H1 (cell line): ENCODE measurements at regions not wholly inside any gene's neighbourhood (a gene's known extent, or its start where the extent isn't known, plus 50 kb on each side); places are given as distances from the start of the nearest gene placed in this dataset.

Source experiments
- CTCF ChIA-PET: fragments of 300-600 bp; sonication (Branson Sonifier 250); formaldehyde crosslinking; loops from one replicate; lab custom pipeline; 2021; ENCODE audit not compliant: partially characterized antibody; lab: Charles Lee
- POLR2A ChIA-PET: fragments of 300-600 bp; sonication (Branson Sonifier 250); formaldehyde crosslinking; loops from one replicate; lab custom pipeline; 2021; ENCODE audit warnings: inconsistent platforms; ENCODE audit not compliant: partially characterized antibody; lab: Charles Lee
- DNase-seq, 2 experiments: peaks; one replicate each; pipeline versions ENCODE4 v3.0.0 to v3.0.0-alpha.2; 2010 to 2022; ENCODE audit warnings: low spot score in 2 of 2, low read depth in 1 of 2, mixed read lengths in 1 of 2
- FAIRE-seq: peaks from 2 replicates; lab custom pipeline; 2011; peaks lifted over from hg19 to GRCh38; lab: Jason Lieb, UNC
- H2AFZ ChIP-seq: 2 replicates; pipeline ENCODE4 v1.8.1; 2012; ENCODE audit warnings: low read length, inconsistent platforms
- H2AK5ac ChIP-seq: 2 replicates; pipeline ENCODE4 v1.6.1; 2013; ENCODE audit warnings: low read depth, low read length
- H2BK120ac ChIP-seq: replicated peaks from 2 replicates; pipeline ENCODE3; 2013; ENCODE audit warnings: low read depth, low read length, inconsistent platforms
- H2BK12ac ChIP-seq: 2 replicates; pipeline ENCODE4 v1.6.1; 2013; ENCODE audit warnings: low read depth, low read length
- H2BK15ac ChIP-seq: 2 replicates; pipeline ENCODE4 v1.6.1; 2013; ENCODE audit warnings: low read length
- H2BK20ac ChIP-seq: 2 replicates; pipeline ENCODE4 v1.6.1; 2013; ENCODE audit warnings: low read length
- H2BK5ac ChIP-seq: 2 replicates; pipeline ENCODE4 v1.6.1; 2013; ENCODE audit warnings: low read depth, low read length
- H3K14ac ChIP-seq: 2 replicates; pipeline ENCODE4 v1.6.1; 2013; ENCODE audit warnings: inconsistent platforms; ENCODE audit not compliant: insufficient read length
- H3K18ac ChIP-seq: 2 replicates; pipeline ENCODE4 v1.6.1; 2013; ENCODE audit warnings: low read length; ENCODE audit errors: extremely low read depth
- H3K23ac ChIP-seq: 2 replicates; pipeline ENCODE4 v1.6.1; 2013; ENCODE audit warnings: inconsistent platforms; ENCODE audit not compliant: insufficient read length
- H3K23me2 ChIP-seq: 2 replicates; pipeline ENCODE4 v1.6.1; 2013; ENCODE audit warnings: low read depth, low read length
- H3K27ac ChIP-seq: 2 replicates; pipeline ENCODE4 v1.6.1; 2011; ENCODE audit warnings: low read depth, low read length, inconsistent platforms
- H3K27me3 ChIP-seq, 4 experiments: replicated peaks in 1 of 4; 1 replicate in 1 of 4; 2 replicates in 3 of 4; pipeline versions ENCODE4 v1.6.1 to v1.8.1; 2011 to 2013; ENCODE audit warnings: low read length in 3 of 4, mild to moderate bottlenecking in 3 of 4, inconsistent platforms in 2 of 4, mixed read lengths in 2 of 4, moderate library complexity in 1 of 4; ENCODE audit not compliant: control insufficient read depth in 3 of 4, insufficient read depth in 3 of 4; ENCODE audit errors: extremely low read depth in 1 of 4
- H3K36me3 ChIP-seq, 4 experiments: 2 replicates each; pipeline versions ENCODE4 v1.6.1 to v1.8.1; 2011 to 2013; ENCODE audit warnings: mild to moderate bottlenecking in 4 of 4, low read length in 3 of 4, moderate library complexity in 2 of 4, control low read depth in 1 of 4, inconsistent platforms in 1 of 4; ENCODE audit not compliant: insufficient read depth in 4 of 4, control insufficient read depth in 2 of 4
- H3K4ac ChIP-seq: replicated peaks from 2 replicates; pipeline ENCODE3; 2013; ENCODE audit warnings: low read length, low read depth, mixed read lengths, inconsistent platforms; ENCODE audit not compliant: insufficient read length
- H3K4me1 ChIP-seq, 4 experiments: replicated peaks in 1 of 4; 1 replicate in 1 of 4; 2 replicates in 3 of 4; pipeline versions ENCODE4 v1.6.1 to v1.8.1; 2011 to 2013; ENCODE audit warnings: low read length in 3 of 4, inconsistent platforms in 2 of 4, mixed read lengths in 1 of 4; ENCODE audit not compliant: insufficient read depth in 4 of 4, control insufficient read depth in 3 of 4
- H3K4me2 ChIP-seq, 2 experiments: 2 replicates each; pipeline versions ENCODE4 v1.6.1 to v1.8.1; 2011 to 2013; ENCODE audit warnings: low read depth in 2 of 2, low read length in 2 of 2, control low read depth in 1 of 2, inconsistent platforms in 1 of 2, mild to moderate bottlenecking in 1 of 2; ENCODE audit not compliant: insufficient read depth in 1 of 2
- H3K4me3 ChIP-seq, 4 experiments: fragments of 200-600, 300-600 bp in 1 of 4; sonication (generic), shearing (Covaris generic), sonication (Bioruptor Twin) in 1 of 4; 2 replicates each; pipeline versions ENCODE4 v1.5.1 to v1.8.1; 2011 to 2016; ENCODE audit warnings: low read length in 4 of 4, low read depth in 3 of 4, control low read depth in 2 of 4, inconsistent platforms in 2 of 4, mild to moderate bottlenecking in 2 of 4, mixed read lengths in 1 of 4, moderate library complexity in 1 of 4; ENCODE audit not compliant: insufficient read depth in 2 of 4; ENCODE audit errors: extremely low read depth in 1 of 4
- H3K56ac ChIP-seq: replicated peaks from 2 replicates; pipeline ENCODE3; 2013; ENCODE audit warnings: low read depth, mild to moderate bottlenecking, mixed read lengths, low read length, inconsistent platforms; ENCODE audit not compliant: insufficient read length
- H3K79me1 ChIP-seq: 2 replicates; pipeline ENCODE4 v1.6.1; 2013; ENCODE audit warnings: low read depth, low read length, control low read depth
- H3K79me2 ChIP-seq, 2 experiments: 2 replicates each; pipeline versions ENCODE4 v1.6.1 to v1.8.1; 2012 to 2013; ENCODE audit warnings: low read length in 2 of 2, mild to moderate bottlenecking in 2 of 2, inconsistent platforms in 1 of 2; ENCODE audit not compliant: insufficient read depth in 2 of 2, control insufficient read depth in 1 of 2
- H3K9ac ChIP-seq, 4 experiments: replicated peaks in 1 of 4; 1 replicate in 1 of 4; 2 replicates in 3 of 4; pipeline versions ENCODE4 v1.6.1 to v1.8.1; 2011 to 2013; ENCODE audit warnings: low read depth in 3 of 4, low read length in 3 of 4, control low read depth in 2 of 4, mild to moderate bottlenecking in 2 of 4, moderate library complexity in 2 of 4, inconsistent platforms in 1 of 4; ENCODE audit errors: extremely low read depth in 1 of 4
- H3K9me3 ChIP-seq, 2 experiments: 2 replicates each; pipeline versions ENCODE4 v1.6.1 to v1.8.1; 2012 to 2013; ENCODE audit warnings: mild to moderate bottlenecking in 2 of 2, moderate library complexity in 2 of 2, control low read depth in 1 of 2, inconsistent platforms in 1 of 2, low read depth in 1 of 2, low read length in 1 of 2, mixed read lengths in 1 of 2; ENCODE audit not compliant: insufficient read depth in 2 of 2
- H4K20me1 ChIP-seq, 2 experiments: replicated peaks in 1 of 2; 2 replicates each; pipeline versions ENCODE3 to v1.8.1; 2011 to 2013; ENCODE audit warnings: inconsistent platforms in 2 of 2, low read length in 2 of 2, mild to moderate bottlenecking in 1 of 2; ENCODE audit not compliant: insufficient read depth in 2 of 2, control insufficient read depth in 1 of 2
- H4K5ac ChIP-seq: 2 replicates; pipeline ENCODE4 v1.6.1; 2013; ENCODE audit warnings: low read length, low read depth, mixed read lengths, inconsistent platforms; ENCODE audit not compliant: insufficient read length
- H4K8ac ChIP-seq: 2 replicates; pipeline ENCODE4 v1.8.0; 2013; ENCODE audit warnings: mild to moderate bottlenecking, moderate library complexity, low read length, inconsistent platforms; ENCODE audit not compliant: insufficient read depth; ENCODE audit errors: extremely low read depth
- H4K91ac ChIP-seq: replicated peaks from 2 replicates; pipeline ENCODE3; 2013; ENCODE audit warnings: low read length, mixed read lengths, inconsistent platforms; ENCODE audit not compliant: insufficient read length
- CEBPB ChIP-seq: IDR thresholded peaks from 2 replicates; pipeline ENCODE4 v1.6.1; 2012; ENCODE audit warnings: low read depth, low read length
- JUN ChIP-seq: IDR thresholded peaks from 2 replicates; pipeline ENCODE4 v1.6.1; 2011; ENCODE audit warnings: low read depth, mild to moderate bottlenecking, improper control_type of control experiment, low read length
- RXRA ChIP-seq: IDR thresholded peaks from 2 replicates; pipeline ENCODE4 v1.6.1; 2011; ENCODE audit warnings: low read depth, mild to moderate bottlenecking, low read length, moderate library complexity; ENCODE audit not compliant: insufficient read depth
- WGBS, 2 experiments: shearing (Covaris generic) in 1 of 2; methylation state at CpG; one replicate each; pipeline versions ENCODE4 v1.1.6 to v1.1.7; 2013 to 2015; ENCODE audit warnings: low lambda C conversion rate in 2 of 2, mixed read lengths in 2 of 2, inconsistent platforms in 1 of 2, low coverage in 1 of 2, missing lambda C conversion rate in 1 of 2; ENCODE audit not compliant: insufficient replicate concordance in 2 of 2, insufficient coverage in 1 of 2, insufficient read length in 1 of 2; ENCODE audit errors: extremely low coverage in 1 of 2, missing lambda C conversion rate in 1 of 2; 5-methylcytosine and 5-hydroxymethylcytosine counted together
- TF ChIP-seq, protein P1 (sequence below), 3 experiments: IDR thresholded peaks; 1 replicate in 2 of 3; 2 replicates in 1 of 3; pipeline versions ENCODE4 v1.5.1 to v1.6.1; 2011; ENCODE audit warnings: low read length in 3 of 3, mild to moderate bottlenecking in 3 of 3, inconsistent platforms in 2 of 3, low read depth in 1 of 3, moderate library complexity in 1 of 3; ENCODE audit not compliant: insufficient read depth in 1 of 3; ENCODE audit errors: control extremely low read depth in 1 of 3

DNA sequence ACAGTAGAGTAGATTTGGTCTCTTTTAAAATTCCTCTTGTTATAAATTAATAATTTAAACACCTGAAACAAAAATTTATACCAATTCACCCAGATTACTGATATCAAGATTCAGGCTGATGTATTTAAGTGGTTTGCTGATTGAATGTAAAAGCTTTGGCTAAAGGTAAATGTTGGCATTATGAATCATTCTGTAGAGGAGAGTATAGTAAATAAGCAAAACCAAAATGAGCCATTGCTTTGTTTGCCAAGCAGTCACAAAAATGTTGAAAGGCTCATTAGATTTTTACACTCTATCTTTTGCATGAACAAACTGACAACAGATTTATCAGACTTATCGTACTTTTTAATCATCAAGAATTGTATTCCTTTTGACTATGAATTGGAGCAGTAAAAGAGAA is 332.6 kb downstream of the FAM170A start:
- H2BK20ac ChIP-seq, result no peak overlapping the region
- no peaks in the 10 kb centered on the region for H3K79me1 ChIP-seq
- H3K9ac ChIP-seq, result no peak overlapping the region
- DNase-seq (no peak), FAIRE-seq (no peak)
- no peak overlapping the region for H2AFZ ChIP-seq
- H3K4me2 ChIP-seq, result no peak overlapping the region
- no peak overlapping the region for H3K27ac ChIP-seq
- 92% methylated on average over 1 of the region's 1 CpG; no CpG with 5 or more reads in 1 of the 2 experiments for WGBS, 2 experiments
- no peak overlapping the region for H3K18ac ChIP-seq
- H3K14ac ChIP-seq, result no peak overlapping the region
- no peak overlapping the region for H3K56ac ChIP-seq
- no peak overlapping the region for H3K4ac ChIP-seq
- H4K91ac ChIP-seq, result no peak overlapping the region
- H2BK15ac ChIP-seq, result no peak overlapping the region
- no peak overlapping the region for H4K5ac ChIP-seq
- H3K36me3 ChIP-seq, result no peaks in the 10 kb centered on the region
- H2BK120ac ChIP-seq, result no peak overlapping the region
- H3K4me3 ChIP-seq, result no peak overlapping the region
- H2BK12ac ChIP-seq, result no peak overlapping the region
- ChIA-PET POLR2A (no interaction called here), CTCF (interaction anchor here (0.6 to 0.7 kb wide), 2 partner anchors 66 to 315 kb away, joined by 3 read pairs; no protein-coding TSS in a partner anchor)
- H3K23me2 ChIP-seq, result no peaks in the 10 kb centered on the region
- H3K27me3 ChIP-seq, result peaks cover 0 to 1% (median 0%) of the 10 kb centered on the region in 4 experiments; a peak in 1 of 7 replicates
- H3K79me2 ChIP-seq, result no peaks in the 10 kb centered on the region
- no peaks in the 10 kb centered on the region for H3K9me3 ChIP-seq
- H2BK5ac ChIP-seq, result no peak overlapping the region
- no peak for TF ChIP-seq JUN
- TF ChIP-seq, protein P1, sequence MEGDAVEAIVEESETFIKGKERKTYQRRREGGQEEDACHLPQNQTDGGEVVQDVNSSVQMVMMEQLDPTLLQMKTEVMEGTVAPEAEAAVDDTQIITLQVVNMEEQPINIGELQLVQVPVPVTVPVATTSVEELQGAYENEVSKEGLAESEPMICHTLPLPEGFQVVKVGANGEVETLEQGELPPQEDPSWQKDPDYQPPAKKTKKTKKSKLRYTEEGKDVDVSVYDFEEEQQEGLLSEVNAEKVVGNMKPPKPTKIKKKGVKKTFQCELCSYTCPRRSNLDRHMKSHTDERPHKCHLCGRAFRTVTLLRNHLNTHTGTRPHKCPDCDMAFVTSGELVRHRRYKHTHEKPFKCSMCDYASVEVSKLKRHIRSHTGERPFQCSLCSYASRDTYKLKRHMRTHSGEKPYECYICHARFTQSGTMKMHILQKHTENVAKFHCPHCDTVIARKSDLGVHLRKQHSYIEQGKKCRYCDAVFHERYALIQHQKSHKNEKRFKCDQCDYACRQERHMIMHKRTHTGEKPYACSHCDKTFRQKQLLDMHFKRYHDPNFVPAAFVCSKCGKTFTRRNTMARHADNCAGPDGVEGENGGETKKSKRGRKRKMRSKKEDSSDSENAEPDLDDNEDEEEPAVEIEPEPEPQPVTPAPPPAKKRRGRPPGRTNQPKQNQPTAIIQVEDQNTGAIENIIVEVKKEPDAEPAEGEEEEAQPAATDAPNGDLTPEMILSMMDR (IDR thresholded peaks at IDR 0.05; ENCODE audit: control extremely low read depth in 1 of 3, insufficient read depth in 1 of 3, low read depth in 1 of 3, low read length in 3 of 3), result no peak
- TF ChIP-seq RXRA, result no peak
- TF ChIP-seq CEBPB, result no peak
- no peaks in the 10 kb centered on the region for H4K20me1 ChIP-seq
- no peak overlapping the region for H4K8ac ChIP-seq
- no peak overlapping the region for H2AK5ac ChIP-seq
- H3K4me1 ChIP-seq, result no peaks in the 10 kb centered on the region
- no peak overlapping the region for H3K23ac ChIP-seq
